ENCODE measurements at regions not wholly inside any gene's neighbourhood (a gene's known extent, or its start where the extent isn't known, plus 50 kb on each side); places are given as distances from the start of the nearest gene placed in this dataset.

DNA sequence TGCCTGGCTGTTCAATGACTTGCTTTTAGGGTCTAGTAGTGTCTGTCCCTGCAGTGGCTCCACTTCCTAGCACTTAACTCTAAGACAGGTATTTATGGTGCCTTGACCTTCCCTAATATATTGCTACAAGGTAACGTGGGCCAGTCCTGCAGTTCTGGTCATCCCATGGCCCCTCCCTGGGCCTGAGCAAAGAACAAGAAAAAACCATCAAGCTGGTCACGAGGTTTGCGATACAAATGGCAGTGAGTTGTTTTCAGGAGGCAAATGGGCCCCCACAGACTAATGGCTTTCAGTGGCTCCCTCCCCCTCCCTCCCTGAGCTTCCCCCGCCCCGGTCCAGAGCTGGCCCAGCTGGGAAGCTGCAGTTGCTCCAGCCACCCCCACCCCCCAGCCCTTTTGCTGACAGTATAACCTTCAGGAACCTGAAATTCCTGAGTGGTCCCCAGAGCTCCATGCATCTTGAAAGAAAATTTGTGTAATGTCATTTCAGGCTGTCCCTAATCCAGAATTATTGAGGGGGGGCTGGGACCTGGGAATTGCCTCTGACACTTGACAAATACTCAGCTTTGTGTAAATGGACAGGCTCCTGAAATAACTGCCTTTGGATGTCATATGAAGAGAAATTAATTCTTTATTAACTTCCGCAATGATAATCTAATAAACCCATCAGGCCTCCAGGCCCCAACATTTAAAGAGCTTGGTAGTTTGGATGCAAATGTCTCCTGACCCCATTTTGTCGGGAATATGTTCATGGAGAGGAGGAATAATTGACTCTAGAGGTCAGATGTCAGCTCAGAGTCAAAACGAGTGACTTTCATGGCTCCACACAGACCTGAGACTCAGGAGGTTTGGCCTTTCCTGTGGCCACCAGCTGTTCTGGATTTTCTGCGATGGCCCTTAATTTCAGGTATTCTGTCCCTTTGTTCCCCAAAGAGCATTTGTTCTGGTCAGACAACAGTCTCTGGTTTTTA lies 153.2 kb upstream of the TOP1 start:
- no peak for TF ChIP-seq EZH2 (IDR thresholded peaks at IDR 0.05; ENCODE audit: insufficient read depth, low read length)
- TF ChIP-seq, protein P1, sequence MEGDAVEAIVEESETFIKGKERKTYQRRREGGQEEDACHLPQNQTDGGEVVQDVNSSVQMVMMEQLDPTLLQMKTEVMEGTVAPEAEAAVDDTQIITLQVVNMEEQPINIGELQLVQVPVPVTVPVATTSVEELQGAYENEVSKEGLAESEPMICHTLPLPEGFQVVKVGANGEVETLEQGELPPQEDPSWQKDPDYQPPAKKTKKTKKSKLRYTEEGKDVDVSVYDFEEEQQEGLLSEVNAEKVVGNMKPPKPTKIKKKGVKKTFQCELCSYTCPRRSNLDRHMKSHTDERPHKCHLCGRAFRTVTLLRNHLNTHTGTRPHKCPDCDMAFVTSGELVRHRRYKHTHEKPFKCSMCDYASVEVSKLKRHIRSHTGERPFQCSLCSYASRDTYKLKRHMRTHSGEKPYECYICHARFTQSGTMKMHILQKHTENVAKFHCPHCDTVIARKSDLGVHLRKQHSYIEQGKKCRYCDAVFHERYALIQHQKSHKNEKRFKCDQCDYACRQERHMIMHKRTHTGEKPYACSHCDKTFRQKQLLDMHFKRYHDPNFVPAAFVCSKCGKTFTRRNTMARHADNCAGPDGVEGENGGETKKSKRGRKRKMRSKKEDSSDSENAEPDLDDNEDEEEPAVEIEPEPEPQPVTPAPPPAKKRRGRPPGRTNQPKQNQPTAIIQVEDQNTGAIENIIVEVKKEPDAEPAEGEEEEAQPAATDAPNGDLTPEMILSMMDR (IDR thresholded peaks at IDR 0.05; ENCODE audit: insufficient read depth, low read depth, low read length): no peak
